ENCODE measurements at regions not wholly inside any gene's neighbourhood (a gene's known extent, or its start where the extent isn't known, plus 50 kb on each side); places are given as distances from the start of the nearest gene placed in this dataset.

- peak in 3 of 8 experiments; percentile 88 to 99 (median 98) for ATAC-seq (replicated peaks in 6 of 8)
- WGBS, 10 experiments = 0 to 100% (median 79%) methylated on average over 1 of the region's 1 CpG
- Histone ChIP-seq H3K4me3 (no peak overlapping the region), H3K4me1 (replicated peaks in 1 of 2) (peaks cover 0 to 4% of the 10 kb centered on the region in 2 donors), H3K27ac (no peak overlapping the region)
- in situ Hi-C loops (cut with MboI; ENCODE audit: low pct_unique_long_range_greater_than_20kb in 2 of 9, low sequenced_read_pairs in 9 of 9, unreplicated experiment in 9 of 9) = no loop called here
Measured at GRCh38 chr18:67933271-67933670, 416.8 kb upstream of the DSEL start.

GRCh38 chr18:67932271-67932670 is 415.8 kb upstream of the DSEL start:
- in situ Hi-C loops (cut with MboI; ENCODE audit: low pct_unique_long_range_greater_than_20kb in 2 of 9, low sequenced_read_pairs in 9 of 9, unreplicated experiment in 9 of 9) = no loop called here
- Histone ChIP-seq H3K4me3 (no peak overlapping the region), H3K4me1 (replicated peaks in 1 of 2) (peaks cover 0 to 4% of the 10 kb centered on the region in 2 donors), H3K27ac (no peak overlapping the region)
- no peak for ATAC-seq (replicated peaks in 6 of 8)
- 7 to 57% (median 32%) methylated on average over 2 of the region's 2 CpGs; no CpG with 5 or more reads in 2 of the 10 experiments for WGBS, 10 experiments

- in situ Hi-C loops (cut with MboI; ENCODE audit: low pct_unique_long_range_greater_than_20kb in 2 of 9, low sequenced_read_pairs in 9 of 9, unreplicated experiment in 9 of 9) = no loop called here
- Histone ChIP-seq H3K4me1 (replicated peaks in 1 of 2) (no peaks in the 10 kb centered on the region), H3K4me3 (no peak overlapping the region), H3K27ac (no peak overlapping the region)
- 80 to 100% (median 83%) methylated on average over 1 to 4 of the region's 4 CpGs; no CpG with 5 or more reads in 3 of the 10 experiments for WGBS, 10 experiments
- no peak for ATAC-seq (replicated peaks in 6 of 8)
Measured at GRCh38 chr18:67926929-67927864, 410.7 kb upstream of the DSEL start.

- Histone ChIP-seq H3K4me1 (replicated peaks in 1 of 2) (no peaks in the 10 kb centered on the region), H3K4me3 (no peak overlapping the region), H3K27ac (no peak overlapping the region)
- in situ Hi-C loops (cut with MboI; ENCODE audit: low pct_unique_long_range_greater_than_20kb in 2 of 9, low sequenced_read_pairs in 9 of 9, unreplicated experiment in 9 of 9) = no loop called here
- ATAC-seq (replicated peaks in 6 of 8) = no peak
- WGBS, 10 experiments = 50 to 100% (median 77%) methylated on average over 1 of the region's 1 CpG; no CpG with 5 or more reads in 3 of the 10 experiments
Measured at GRCh38 chr18:67924656-67925055, 408.1 kb upstream of the DSEL start.

- Histone ChIP-seq H3K4me1 (replicated peaks in 1 of 2) (no peaks in the 10 kb centered on the region), H3K4me3 (no peak overlapping the region), H3K27ac (no peak overlapping the region)
- no peak for ATAC-seq (replicated peaks in 6 of 8)
- in situ Hi-C loops (cut with MboI; ENCODE audit: low pct_unique_long_range_greater_than_20kb in 2 of 9, low sequenced_read_pairs in 9 of 9, unreplicated experiment in 9 of 9) = no loop called here
- 83 to 100% (median 93%) methylated on average over 1 of the region's 1 CpG; no CpG with 5 or more reads in 1 of the 10 experiments for WGBS, 10 experiments
Measured at GRCh38 chr18:67919316-67919715, 402.8 kb upstream of the DSEL start.

- WGBS, 10 experiments = 72 to 100% (median 94%) methylated on average over 1 to 7 of the region's 7 CpGs; no CpG with 5 or more reads in 2 of the 10 experiments
- in situ Hi-C loops (cut with MboI; ENCODE audit: low pct_unique_long_range_greater_than_20kb in 2 of 9, low sequenced_read_pairs in 9 of 9, unreplicated experiment in 9 of 9) = no loop called here
- Histone ChIP-seq H3K4me1 (replicated peaks in 1 of 2) (no peaks in the 10 kb centered on the region), H3K4me3 (no peak overlapping the region), H3K27ac (peak overlapping the region in 1 of 2 donors; percentile 12)
- peak in 6 of 8 experiments; percentile 32 to 57 (median 44) for ATAC-seq (replicated peaks in 6 of 8)
Measured at GRCh38 chr18:67916097-67916496, 399.6 kb upstream of the DSEL start.

- 0 to 100% (median 15%) methylated on average over 1 of the region's 1 CpG; no CpG with 5 or more reads in 4 of the 10 experiments for WGBS, 10 experiments
- H3K27ac ChIP-seq = no peak overlapping the region
- ATAC-seq (replicated peaks in 6 of 8) = peak in 2 of 8 experiments; percentile 42 to 85
- H3K4me3 ChIP-seq = no peak overlapping the region
- H3K4me1 ChIP-seq (replicated peaks in 1 of 2) = no peaks in the 10 kb centered on the region
- in situ Hi-C loops (cut with MboI; ENCODE audit: low pct_unique_long_range_greater_than_20kb in 2 of 9, low sequenced_read_pairs in 9 of 9, unreplicated experiment in 9 of 9) = no loop called here
Measured at GRCh38 chr18:67913040-67913439, 396.5 kb upstream of the DSEL start.

- Histone ChIP-seq H3K4me1 (replicated peaks in 1 of 2) (no peaks in the 10 kb centered on the region), H3K27ac (no peak overlapping the region), H3K4me3 (no peak overlapping the region)
- no peak for ATAC-seq (replicated peaks in 6 of 8)
- 70 to 97% (median 86%) methylated on average over 2 to 5 of the region's 5 CpGs for WGBS, 10 experiments
- in situ Hi-C loops (cut with MboI; ENCODE audit: low pct_unique_long_range_greater_than_20kb in 2 of 9, low sequenced_read_pairs in 9 of 9, unreplicated experiment in 9 of 9) = no loop called here
Measured at GRCh38 chr18:67901573-67901972, 385.1 kb upstream of the DSEL start.

GRCh38 chr18:67896451-67896850 is 379.9 kb upstream of the DSEL start:
- peaks cover 0 to 4% of the 10 kb centered on the region in 2 donors for H3K4me1 ChIP-seq (replicated peaks in 1 of 2)
- no peak overlapping the region for H3K4me3 ChIP-seq
- no peak overlapping the region for H3K27ac ChIP-seq
- peak in 1 of 8 experiments; percentile 49 for ATAC-seq (replicated peaks in 6 of 8)
- 0 to 100% (median 80%) methylated on average over 1 of the region's 1 CpG; no CpG with 5 or more reads in 1 of the 10 experiments for WGBS, 10 experiments
- in situ Hi-C loops (cut with MboI; ENCODE audit: low pct_unique_long_range_greater_than_20kb in 2 of 9, low sequenced_read_pairs in 9 of 9, unreplicated experiment in 9 of 9) = no loop called here

GRCh38 chr18:67893916-67894315 is 377.4 kb upstream of the DSEL start:
- no peak overlapping the region for H3K27ac ChIP-seq
- WGBS, 10 experiments = 34 to 92% (median 68%) methylated on average over 2 to 3 of the region's 3 CpGs
- in situ Hi-C loops (cut with MboI; ENCODE audit: low pct_unique_long_range_greater_than_20kb in 2 of 9, low sequenced_read_pairs in 9 of 9, unreplicated experiment in 9 of 9) = no loop called here
- H3K4me3 ChIP-seq = no peak overlapping the region
- H3K4me1 ChIP-seq (replicated peaks in 1 of 2) = peaks cover 0 to 4% of the 10 kb centered on the region in 2 donors
- ATAC-seq (replicated peaks in 6 of 8) = no peak

- in situ Hi-C loops (cut with MboI; ENCODE audit: low pct_unique_long_range_greater_than_20kb in 2 of 9, low sequenced_read_pairs in 9 of 9, unreplicated experiment in 9 of 9) = no loop called here
- ATAC-seq (replicated peaks in 6 of 8) = peak in 1 of 8 experiments; percentile 45
- Histone ChIP-seq H3K4me1 (replicated peaks in 1 of 2) (peaks cover 3 to 8% of the 10 kb centered on the region in 2 donors), H3K27ac (no peak overlapping the region), H3K4me3 (no peak overlapping the region)
- 17 to 80% (median 45%) methylated on average over 1 to 3 of the region's 3 CpGs for WGBS, 10 experiments
Measured at GRCh38 chr18:67876871-67877270, 360.4 kb upstream of the DSEL start.

GRCh38 chr18:67875944-67876343 is 359.4 kb upstream of the DSEL start:
- H3K4me3 ChIP-seq = no peak overlapping the region
- WGBS, 10 experiments = 0 to 100% (median 57%) methylated on average over 1 of the region's 1 CpG; no CpG with 5 or more reads in 1 of the 10 experiments
- in situ Hi-C loops (cut with MboI; ENCODE audit: low pct_unique_long_range_greater_than_20kb in 2 of 9, low sequenced_read_pairs in 9 of 9, unreplicated experiment in 9 of 9) = no loop called here
- H3K4me1 ChIP-seq (replicated peaks in 1 of 2) = peaks cover 3 to 8% of the 10 kb centered on the region in 2 donors
- ATAC-seq (replicated peaks in 6 of 8) = peak; percentile 55 to 98 (median 80)
- no peak overlapping the region for H3K27ac ChIP-seq

- Histone ChIP-seq H3K4me3 (no peak overlapping the region), H3K4me1 (replicated peaks in 1 of 2) (peaks cover 3 to 8% of the 10 kb centered on the region in 2 donors), H3K27ac (no peak overlapping the region)
- ATAC-seq (replicated peaks in 6 of 8) = no peak
- in situ Hi-C loops (cut with MboI; ENCODE audit: low pct_unique_long_range_greater_than_20kb in 2 of 9, low sequenced_read_pairs in 9 of 9, unreplicated experiment in 9 of 9) = no loop called here
- WGBS, 10 experiments = 57 to 100% (median 79%) methylated on average over 1 of the region's 1 CpG
Measured at GRCh38 chr18:67875060-67875459, 358.5 kb upstream of the DSEL start.

Measured in motor neuron (in vitro differentiated cells).